Keratinocyte (primary cell): ENCODE measurements at regions not wholly inside any gene's neighbourhood (a gene's known extent, or its start where the extent isn't known, plus 50 kb on each side); places are given as distances from the start of the nearest gene placed in this dataset.
A peak's percentile ranks its signal among the peaks of the same experiment; 100 is the strongest.

ENCODE experiments used
- DNase-seq: peaks from one replicate; pipeline ENCODE4 v3.0.0-alpha.2; 2011; ENCODE audit warnings: low read depth, missing footprints, low spot score
- FAIRE-seq: peaks from 2 replicates; lab custom pipeline; 2011; peaks lifted over from hg19 to GRCh38; lab: Jason Lieb, UNC
- H2AFZ ChIP-seq: 2 replicates; pipeline ENCODE4 v1.6.0; 2012; ENCODE audit warnings: low read length, control low read depth, inconsistent platforms; ENCODE audit not compliant: control insufficient read depth
- H3K27ac ChIP-seq: 2 replicates; pipeline ENCODE4 v1.5.1; 2011; ENCODE audit warnings: low read length; ENCODE audit not compliant: control insufficient read depth, insufficient read depth
- H3K27me3 ChIP-seq: 3 replicates; pipeline ENCODE4 v1.6.0; 2011; ENCODE audit warnings: low read length; ENCODE audit not compliant: control insufficient read depth, insufficient read depth; ENCODE audit errors: extremely low read depth
- H3K36me3 ChIP-seq, 2 experiments: 2 replicates in 1 of 2; 3 replicates in 1 of 2; pipeline ENCODE4 v1.5.1; 2011; ENCODE audit warnings: low read length in 2 of 2, mild to moderate bottlenecking in 1 of 2; ENCODE audit not compliant: control insufficient read depth in 2 of 2, insufficient read depth in 2 of 2; ENCODE audit errors: extremely low read depth in 1 of 2
- H3K4me1 ChIP-seq: 3 replicates; pipeline ENCODE4 v1.5.1; 2011; ENCODE audit warnings: low read length; ENCODE audit not compliant: control insufficient read depth, insufficient read depth; ENCODE audit errors: extremely low read depth
- H3K4me2 ChIP-seq: 3 replicates; pipeline ENCODE4 v1.6.0; 2011; ENCODE audit warnings: low read depth, low read length; ENCODE audit not compliant: control insufficient read depth, insufficient read depth; ENCODE audit errors: extremely low read depth
- H3K4me3 ChIP-seq, 3 experiments: fragments of 200-600 bp in 1 of 3; sonication (generic) in 1 of 3; 2 replicates in 2 of 3; 3 replicates in 1 of 3; pipeline ENCODE4 v1.5.1; 2011 to 2016; ENCODE audit warnings: low read length in 3 of 3, mild to moderate bottlenecking in 3 of 3, control low read depth in 2 of 3, inconsistent platforms in 1 of 3, low read depth in 1 of 3, mixed read lengths in 1 of 3, mixed run types in 1 of 3, moderate library complexity in 1 of 3; ENCODE audit not compliant: control insufficient read depth in 2 of 3, insufficient read depth in 2 of 3; ENCODE audit errors: extremely low read depth in 1 of 3
- H3K79me2 ChIP-seq: 2 replicates; pipeline ENCODE4 v1.6.0; 2012; ENCODE audit warnings: low read length; ENCODE audit not compliant: control insufficient read depth, insufficient read depth
- H3K9ac ChIP-seq: 3 replicates; pipeline ENCODE4 v1.6.0; 2011; ENCODE audit warnings: low read length; ENCODE audit not compliant: control insufficient read depth, insufficient read depth; ENCODE audit errors: extremely low read depth
- H3K9me1 ChIP-seq: 3 replicates; pipeline ENCODE4 v1.6.0; 2011; ENCODE audit warnings: low read length; ENCODE audit not compliant: control insufficient read depth, insufficient read depth; ENCODE audit errors: extremely low read depth
- H3K9me3 ChIP-seq: 2 replicates; pipeline ENCODE4 v1.5.1; 2012; ENCODE audit warnings: low read depth, low read length; ENCODE audit not compliant: control insufficient read depth
- H4K20me1 ChIP-seq: 3 replicates; pipeline ENCODE4 v1.6.0; 2011; ENCODE audit warnings: low read length; ENCODE audit not compliant: control insufficient read depth, insufficient read depth; ENCODE audit errors: extremely low read depth
- CTCF ChIP-seq, 3 experiments: IDR thresholded peaks in 1 of 3; conservative IDR thresholded peaks in 1 of 3; optimal IDR thresholded peaks in 1 of 3; 2 replicates in 2 of 3; 3 replicates in 1 of 3; pipeline versions ENCODE3 to v1.5.1; 2011; ENCODE audit warnings: low read length in 3 of 3, mild to moderate bottlenecking in 3 of 3, moderate library complexity in 2 of 3, control low read depth in 1 of 3, inconsistent platforms in 1 of 3; ENCODE audit not compliant: insufficient read depth in 2 of 3; ENCODE audit errors: extremely low read depth in 1 of 3
- EZH2 ChIP-seq: IDR thresholded peaks from one replicate; pipeline ENCODE4 v1.6.1; 2012; ENCODE audit warnings: inconsistent platforms, mild to moderate bottlenecking, low read length, moderate library complexity
- dilution Hi-C: fragments of 300-500 bp; cut with MboI; formaldehyde crosslinking; loops from one replicate; pipeline ENCODE4 v1.7.0; 2020; ENCODE audit warnings: low sequenced_read_pairs; ENCODE audit not compliant: extremely low pct_ligation_motif_present

GRCh38 chr4:182062936-182063335 lies 180.3 kb upstream of the TENM3 start:
- peak; percentile 67 for FAIRE-seq
- peak overlapping the region; percentile 33 for H3K27ac ChIP-seq

GRCh38 chr4:182063651-182064050 lies 179.6 kb upstream of the TENM3 start:
- Histone ChIP-seq H3K9me1 (no peaks in the 10 kb centered on the region), H3K4me2 (no peak overlapping the region), H3K9me3 (no peaks in the 10 kb centered on the region), H3K9ac (no peak overlapping the region), H3K4me3 (no peak overlapping the region), H3K4me1 (peaks cover 11% of the 10 kb centered on the region), H3K36me3 (no peaks in the 10 kb centered on the region), H2AFZ (no peak overlapping the region), H3K79me2 (no peaks in the 10 kb centered on the region), H3K27me3 (no peaks in the 10 kb centered on the region), H4K20me1 (no peaks in the 10 kb centered on the region), H3K27ac (no peak overlapping the region)
- dilution Hi-C loops, result no loop called here
- FAIRE-seq (peak; percentile 23), DNase-seq (no peak)
- TF ChIP-seq EZH2 (no peak), CTCF (optimal IDR thresholded peaks at IDR 0.05 in 1 of 3, IDR thresholded peaks at IDR 0.05 in 1 of 3, conservative IDR thresholded peaks at IDR 0.05 in 1 of 3; ENCODE audit: extremely low read depth in 1 of 3, insufficient read depth in 2 of 3, low read length in 3 of 3) (no peak)

More at GRCh38 chr4:182062936-182063335, 180.3 kb upstream of the TENM3 start:
- Histone ChIP-seq H4K20me1 (no peaks in the 10 kb centered on the region), H3K9me1 (no peaks in the 10 kb centered on the region), H3K79me2 (no peaks in the 10 kb centered on the region), H3K9me3 (no peaks in the 10 kb centered on the region), H3K9ac (no peak overlapping the region), H3K36me3 (no peaks in the 10 kb centered on the region), H3K4me2 (peak overlapping the region; percentile 53), H3K4me1 (peaks cover 11% of the 10 kb centered on the region), H3K4me3 (no peak overlapping the region), H3K27me3 (no peaks in the 10 kb centered on the region), H2AFZ (no peak overlapping the region)
- DNase-seq, result peak; percentile 17
- TF ChIP-seq EZH2 (no peak), CTCF (optimal IDR thresholded peaks at IDR 0.05 in 1 of 3, IDR thresholded peaks at IDR 0.05 in 1 of 3, conservative IDR thresholded peaks at IDR 0.05 in 1 of 3; ENCODE audit: extremely low read depth in 1 of 3, insufficient read depth in 2 of 3, low read length in 3 of 3) (no peak)
- dilution Hi-C loops, result no loop called here
